ENCODE measurements at regions not wholly inside any gene's neighbourhood (a gene's known extent, or its start where the extent isn't known, plus 50 kb on each side); places are given as distances from the start of the nearest gene placed in this dataset.

- Histone ChIP-seq H4K20me1 (ENCODE audit: insufficient read depth, low read length, poor library complexity, severe bottlenecking) (no peaks in the 10 kb centered on the region), H3K9me2 (replicated peaks; ENCODE audit: low read depth, low read length) (no peaks in the 10 kb centered on the region), H3K4me3 (ENCODE audit: low read length, poor library complexity, severe bottlenecking) (no peak overlapping the region), H3F3A (ENCODE audit: low read depth) (no peaks in the 10 kb centered on the region), H3K4me1 (ENCODE audit: insufficient read depth, low read length, poor library complexity, severe bottlenecking) (no peaks in the 10 kb centered on the region), H3K36me3 (ENCODE audit: insufficient read depth, low read length) (no peaks in the 10 kb centered on the region), H3K9me3 (ENCODE audit: insufficient read depth, low read depth, low read length) (0 out of 2 replicates have a peak, but pooled peaks cover 2% of the 10 kb centered on the region), H3K4me2 (ENCODE audit: low read depth, low read length, poor library complexity, severe bottlenecking) (no peak overlapping the region), H3K9ac (ENCODE audit: low read depth, low read length, poor library complexity, severe bottlenecking) (no peak overlapping the region), H3K27me3 (ENCODE audit: insufficient read depth, low read length, poor library complexity, severe bottlenecking) (no peaks in the 10 kb centered on the region), H3K79me2 (ENCODE audit: insufficient read depth, low read length) (no peaks in the 10 kb centered on the region), H2AFZ (ENCODE audit: low read length) (no peak overlapping the region)
- TF ChIP-seq EZH2phosphoT487 (IDR thresholded peaks at IDR 0.05; ENCODE audit: borderline replicate concordance), result no peak
- 0 out of 2 replicates have a peak, but pooled peaks have one; percentile 16 for TF ChIP-seq CTCF (conservative IDR thresholded peaks at IDR 0.05; ENCODE audit: low read length)
Measured at GRCh38 chr5:74382123-74382855, 258.2 kb downstream of the ENC1 start.

- no peak overlapping the region for H2AFZ ChIP-seq (ENCODE audit: low read length)
- H3K4me3 ChIP-seq (ENCODE audit: low read length, poor library complexity, severe bottlenecking), result no peak overlapping the region
- no peak overlapping the region for H3K4me2 ChIP-seq (ENCODE audit: low read depth, low read length, poor library complexity, severe bottlenecking)
- no peaks in the 10 kb centered on the region for H3K36me3 ChIP-seq (ENCODE audit: insufficient read depth, low read length)
- no peaks in the 10 kb centered on the region for H3K9me2 ChIP-seq (replicated peaks; ENCODE audit: low read depth, low read length)
- no peak for TF ChIP-seq CTCF (conservative IDR thresholded peaks at IDR 0.05; ENCODE audit: low read length)
- TF ChIP-seq EZH2phosphoT487 (IDR thresholded peaks at IDR 0.05; ENCODE audit: borderline replicate concordance), result no peak
- no peaks in the 10 kb centered on the region for H3K9me3 ChIP-seq (ENCODE audit: insufficient read depth, low read depth, low read length)
- no peaks in the 10 kb centered on the region for H4K20me1 ChIP-seq (ENCODE audit: insufficient read depth, low read length, poor library complexity, severe bottlenecking)
- H3K9ac ChIP-seq (ENCODE audit: low read depth, low read length, poor library complexity, severe bottlenecking), result no peak overlapping the region
- peaks cover 3% of the 10 kb centered on the region for H3K4me1 ChIP-seq (ENCODE audit: insufficient read depth, low read length, poor library complexity, severe bottlenecking)
- H3K79me2 ChIP-seq (ENCODE audit: insufficient read depth, low read length), result no peaks in the 10 kb centered on the region
- no peaks in the 10 kb centered on the region for H3F3A ChIP-seq (ENCODE audit: low read depth)
- H3K27me3 ChIP-seq (ENCODE audit: insufficient read depth, low read length, poor library complexity, severe bottlenecking), result no peaks in the 10 kb centered on the region
Measured at GRCh38 chr5:74380193-74380592, 260.3 kb downstream of the ENC1 start.

GRCh38 chr5:74378464-74378863 lies 262.1 kb downstream of the ENC1 start:
- Histone ChIP-seq H4K20me1 (ENCODE audit: insufficient read depth, low read length, poor library complexity, severe bottlenecking) (no peaks in the 10 kb centered on the region), H3K27me3 (ENCODE audit: insufficient read depth, low read length, poor library complexity, severe bottlenecking) (no peaks in the 10 kb centered on the region), H3K9me2 (replicated peaks; ENCODE audit: low read depth, low read length) (no peaks in the 10 kb centered on the region), H3K36me3 (ENCODE audit: insufficient read depth, low read length) (no peaks in the 10 kb centered on the region), H3F3A (ENCODE audit: low read depth) (no peaks in the 10 kb centered on the region), H3K9ac (ENCODE audit: low read depth, low read length, poor library complexity, severe bottlenecking) (no peak overlapping the region), H3K4me2 (ENCODE audit: low read depth, low read length, poor library complexity, severe bottlenecking) (no peak overlapping the region), H3K4me1 (ENCODE audit: insufficient read depth, low read length, poor library complexity, severe bottlenecking) (peaks cover 9% of the 10 kb centered on the region), H3K9me3 (ENCODE audit: insufficient read depth, low read depth, low read length) (no peaks in the 10 kb centered on the region), H3K79me2 (ENCODE audit: insufficient read depth, low read length) (no peaks in the 10 kb centered on the region), H3K4me3 (ENCODE audit: low read length, poor library complexity, severe bottlenecking) (no peak overlapping the region), H2AFZ (ENCODE audit: low read length) (no peak overlapping the region)
- TF ChIP-seq CTCF (conservative IDR thresholded peaks at IDR 0.05; ENCODE audit: low read length), result no peak
- TF ChIP-seq EZH2phosphoT487 (IDR thresholded peaks at IDR 0.05; ENCODE audit: borderline replicate concordance), result no peak

All from Loucy (cell line).